GM21528 (cell line): ENCODE measurements at regions not wholly inside any gene's neighbourhood (a gene's known extent, or its start where the extent isn't known, plus 50 kb on each side); places are given as distances from the start of the nearest gene placed in this dataset.

ENCODE experiments used
- ATAC-seq: cut with Tn5 transposase; IDR thresholded peaks from one replicate; pipeline ENCODE4 v1.9.1; 2021; ENCODE audit warnings: mild to moderate bottlenecking, moderate library complexity; ENCODE audit not compliant: unreplicated experiment, low FRiP score

DNA sequence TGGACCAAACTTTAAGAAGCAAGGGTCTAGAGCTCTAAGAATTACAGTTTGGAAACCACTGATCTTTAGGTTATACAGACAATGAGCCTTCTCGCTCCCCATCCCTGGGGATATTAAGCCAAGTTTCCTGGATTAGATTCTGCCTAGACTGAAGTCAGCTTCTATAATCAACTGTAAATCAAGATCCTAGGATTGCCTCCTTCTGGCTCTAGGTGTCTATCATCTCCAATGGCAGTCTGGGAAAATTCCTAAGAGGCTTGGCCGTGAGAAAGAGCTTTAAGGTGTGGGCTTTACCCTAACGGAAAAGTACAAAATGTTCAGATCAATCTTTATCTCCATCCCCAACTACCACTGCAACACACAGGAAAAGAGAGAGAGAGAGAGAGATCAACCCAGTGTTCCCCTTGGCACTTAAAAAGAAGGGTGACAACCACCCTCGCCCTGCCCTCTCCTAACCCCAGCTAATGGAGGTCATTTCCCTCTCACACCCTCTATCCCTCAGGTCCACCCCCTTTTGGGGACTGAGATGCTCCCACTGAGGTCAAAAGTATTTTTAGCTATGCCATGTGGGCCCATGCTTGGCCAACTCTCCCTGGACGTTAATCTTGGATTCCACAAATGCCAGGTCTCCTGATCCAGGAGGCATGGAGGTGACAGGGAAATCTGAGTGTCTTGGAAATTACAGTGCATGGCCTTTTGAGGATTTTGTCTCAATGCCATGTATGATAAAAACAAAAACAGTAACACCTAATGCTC, 202.8 kb upstream of the BCL6 start:
- ATAC-seq = no peak

- no peak for ATAC-seq
These were observed 204.0 kb upstream of the BCL6 start for GRCh38 chr3:187949093-187949820.

- ATAC-seq = no peak
These were observed 203.3 kb upstream of the LPP start for GRCh38 chr3:187950671-187951070.

DNA sequence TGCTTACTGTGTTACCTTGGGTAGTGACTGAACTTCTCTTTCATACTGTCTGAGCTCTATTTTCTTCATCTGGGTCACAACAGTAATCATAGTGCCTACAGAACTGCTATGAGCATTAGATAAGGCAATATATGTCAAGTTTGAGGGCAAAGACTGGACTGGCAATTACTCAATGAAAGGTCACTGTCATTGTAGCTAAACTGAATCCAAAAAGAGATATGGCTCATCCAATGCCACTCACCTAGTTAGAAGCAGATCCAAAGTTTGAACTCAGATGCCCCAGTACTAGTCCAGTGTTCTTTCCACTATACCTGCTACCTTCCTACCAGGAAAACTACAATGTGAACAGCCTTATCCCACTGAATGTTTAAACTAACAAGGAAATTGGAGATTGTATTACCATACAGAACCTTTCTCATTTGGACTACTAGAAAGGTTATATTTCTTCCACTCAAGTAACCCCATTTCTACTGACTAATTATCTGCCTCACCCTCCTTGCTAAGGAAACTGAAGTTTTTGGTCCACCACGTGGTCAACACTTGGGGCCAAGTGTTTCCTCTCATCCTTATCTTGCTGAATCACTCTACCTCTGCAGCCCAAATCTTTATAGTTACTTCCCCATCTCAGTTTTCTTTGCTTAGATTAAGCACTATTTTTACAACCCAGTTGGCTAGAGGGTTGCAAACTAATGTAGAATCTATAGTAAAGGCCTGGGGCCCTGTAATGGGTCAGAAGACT, 202.3 kb upstream of the LPP start:
- ATAC-seq = no peak

DNA sequence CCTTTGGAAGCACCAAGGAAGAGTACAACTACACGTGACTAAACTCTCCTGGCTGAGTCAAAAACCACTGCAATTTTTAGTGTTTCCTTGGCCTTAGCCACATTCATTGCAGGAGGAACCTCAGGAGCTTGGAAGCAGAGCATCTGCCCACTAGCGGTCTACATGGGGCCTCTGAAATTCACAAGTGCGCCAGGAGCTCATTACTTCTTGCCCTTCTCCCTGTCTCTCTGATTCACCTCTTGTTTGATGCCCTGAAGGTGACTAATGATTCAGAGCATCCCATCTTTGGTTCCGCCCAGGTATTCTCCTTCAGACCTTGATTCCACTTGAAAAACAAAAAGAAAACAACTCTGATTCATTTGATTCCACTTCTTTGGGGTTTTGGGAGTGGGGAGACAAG, 201.1 kb upstream of the LPP start:
- no peak for ATAC-seq

DNA sequence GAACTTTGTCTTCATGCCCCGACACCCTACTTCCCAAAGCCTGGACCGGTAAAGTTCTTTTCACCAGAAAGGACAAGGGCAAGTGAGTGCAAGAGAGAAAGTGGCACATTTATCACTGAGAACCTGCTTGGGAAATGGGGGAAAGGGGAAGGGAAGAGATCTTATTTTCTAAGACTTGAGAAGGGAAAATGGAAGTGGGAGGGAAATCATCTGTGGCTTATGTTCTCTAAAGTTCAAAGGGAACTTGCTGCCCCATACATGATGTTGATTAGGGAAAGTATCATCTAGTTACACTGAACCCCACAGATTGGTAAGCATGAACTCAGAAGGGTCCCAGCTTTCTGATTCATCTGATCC, 199.5 kb upstream of the LPP start:
- ATAC-seq = no peak

- ATAC-seq = no peak
These were observed 198.9 kb upstream of the LPP start for GRCh38 chr3:187954873-187955586.

- no peak for ATAC-seq
These were observed 198.4 kb upstream of the LPP start for GRCh38 chr3:187955587-187955952.

GRCh38 chr3:187957165-187957581, 196.8 kb upstream of the LPP start:
- no peak for ATAC-seq

DNA sequence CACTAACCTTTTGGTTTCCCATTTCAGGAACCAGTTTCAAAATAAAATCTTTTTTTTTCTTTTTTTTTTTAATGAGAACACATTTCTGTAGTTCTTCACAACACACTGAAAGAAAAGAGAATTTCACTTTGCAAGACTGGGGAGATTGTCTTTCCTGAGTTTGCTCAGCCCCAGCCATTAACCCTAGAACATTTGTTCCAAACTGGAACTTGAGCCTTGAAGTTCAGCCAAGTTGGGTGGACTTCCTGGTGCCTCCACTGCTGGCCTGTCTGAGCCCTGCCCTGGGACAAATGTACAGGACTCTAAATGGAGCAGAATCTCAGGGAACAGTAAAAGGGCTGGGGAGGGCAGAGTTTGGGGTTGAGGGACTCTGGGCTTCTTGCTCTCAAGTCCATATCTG, 196.4 kb upstream of the LPP start:
- ATAC-seq = no peak

DNA sequence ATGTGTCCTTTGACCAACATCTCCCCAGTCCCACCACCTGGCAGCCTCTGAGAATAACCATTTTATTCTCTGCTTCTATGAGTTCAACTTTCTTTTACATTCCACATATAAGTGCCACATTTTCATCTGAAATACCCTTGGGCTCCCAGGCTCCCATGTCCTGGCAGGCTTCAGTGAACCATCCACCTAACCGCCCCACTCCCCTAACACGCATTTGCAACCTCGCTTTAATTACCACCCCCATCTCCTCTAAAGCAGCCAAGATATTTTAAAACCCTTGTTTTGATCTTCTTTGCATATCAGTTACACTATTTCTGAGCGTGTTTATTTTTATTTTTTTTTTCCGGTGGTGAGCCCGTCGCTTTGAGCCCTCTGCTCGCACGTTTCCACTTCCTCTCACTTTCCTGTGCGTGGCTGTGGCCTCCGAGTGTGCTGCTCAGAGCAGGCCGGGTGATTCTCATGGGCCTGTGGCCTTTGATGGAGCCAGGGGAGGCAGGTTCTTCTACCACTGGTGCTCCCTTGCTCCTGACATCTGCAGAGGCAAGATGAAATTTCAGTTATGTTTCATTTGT, 195.4 kb upstream of the LPP start:
- ATAC-seq = no peak

GRCh38 chr3:187960820-187961219, 193.1 kb upstream of the LPP start:
- ATAC-seq = no peak

- no peak for ATAC-seq
These were observed 192.6 kb upstream of the LPP start for GRCh38 chr3:187961366-187961765.

GRCh38 chr3:187963003-187963676, 190.8 kb upstream of the LPP start:
- ATAC-seq = no peak

DNA sequence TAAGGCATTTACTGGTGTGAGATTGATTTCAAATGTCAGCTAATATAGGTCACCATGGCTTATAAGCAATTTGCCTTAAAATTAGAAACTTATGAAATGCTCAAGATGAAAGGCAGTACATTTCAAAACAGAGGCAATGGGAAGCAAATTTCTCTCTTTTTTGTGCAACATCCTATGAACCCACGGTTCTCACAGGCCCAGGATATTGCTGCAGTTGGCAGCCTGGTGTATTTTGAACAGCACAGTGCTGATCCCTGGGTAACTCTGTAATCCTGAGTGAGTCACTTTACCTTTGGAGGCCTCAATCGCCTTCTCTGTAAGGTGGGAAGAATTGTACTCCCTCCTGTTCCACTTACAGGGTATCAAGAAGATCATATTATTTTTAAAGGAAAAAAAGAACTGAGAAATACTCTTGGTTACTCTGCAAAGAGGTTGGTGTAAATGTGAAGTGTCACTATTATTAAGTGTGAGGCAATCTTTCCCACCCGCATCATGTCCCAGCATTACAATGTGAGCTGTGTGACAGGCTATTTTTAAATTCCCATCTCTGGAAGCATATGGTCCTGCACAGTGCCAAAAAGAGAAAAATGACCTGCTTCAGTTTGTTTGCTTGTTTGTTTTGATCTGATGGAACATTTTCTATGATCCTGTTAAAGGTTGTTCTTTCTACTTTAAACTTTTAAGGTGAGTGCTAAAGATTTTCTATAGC, 190.1 kb upstream of the LPP start:
- no peak for ATAC-seq

DNA sequence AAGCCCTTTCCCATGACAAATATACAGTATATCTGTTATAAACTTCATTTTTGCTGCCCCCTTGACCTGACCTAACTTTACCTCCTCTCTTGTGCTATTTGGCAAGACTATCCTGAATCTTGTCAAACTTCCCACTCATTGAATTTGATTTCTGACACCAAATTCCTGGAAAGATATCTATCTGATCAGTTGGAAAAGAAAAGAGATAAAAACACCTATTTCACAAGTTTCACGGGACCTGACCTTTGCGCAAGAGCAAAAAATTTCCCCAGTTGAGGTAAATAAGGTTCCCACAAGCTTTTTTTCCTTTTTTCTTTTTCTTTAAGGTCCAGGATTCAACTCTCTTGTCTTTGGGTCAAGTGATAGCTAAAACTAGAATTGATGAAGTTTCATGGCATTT, 189.2 kb upstream of the LPP start:
- no peak for ATAC-seq

- ATAC-seq = no peak
These were observed 187.9 kb upstream of the LPP start for GRCh38 chr3:187966096-187966495.

- no peak for ATAC-seq
These were observed 187.1 kb upstream of the LPP start for GRCh38 chr3:187966636-187967406.

DNA sequence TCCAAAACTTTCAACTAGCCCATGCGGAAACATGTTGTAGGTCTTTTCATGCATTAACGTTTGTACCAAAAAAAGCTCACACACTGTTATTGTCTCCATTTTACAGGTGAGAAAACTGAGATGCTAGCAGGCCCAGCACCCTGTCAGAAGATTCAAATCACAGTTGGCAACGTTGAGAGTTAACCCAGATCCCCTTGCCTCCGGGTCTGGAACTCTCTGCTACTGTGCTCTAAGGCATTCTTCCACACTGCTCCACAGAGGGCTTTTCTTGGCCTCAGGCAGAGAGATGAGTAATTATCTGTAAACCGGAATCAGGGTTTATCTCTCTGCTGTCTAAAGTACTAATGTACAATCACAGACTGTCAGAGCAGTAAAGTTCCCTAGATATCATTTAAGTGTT, 186.0 kb upstream of the LPP start:
- ATAC-seq = no peak
